GM23248 (cell line): ENCODE measurements at regions not wholly inside any gene's neighbourhood (a gene's known extent, or its start where the extent isn't known, plus 50 kb on each side); places are given as distances from the start of the nearest gene placed in this dataset.

Experiments
- DNase-seq: peaks from one replicate; pipeline ENCODE4 v3.0.0-alpha.2; 2015
- H2AFZ ChIP-seq: fragments of 200-600 bp; sonication (generic); 2 replicates; pipeline ENCODE4 v1.6.1; 2016; ENCODE audit warnings: antibody characterized with exemption
- H3F3A ChIP-seq: fragments of 200-600 bp; sonication (generic); 2 replicates; pipeline ENCODE4 v1.6.1; 2016; ENCODE audit warnings: mild to moderate bottlenecking, antibody characterized with exemption, mixed run types; ENCODE audit not compliant: insufficient read depth
- H3K27ac ChIP-seq: fragments of 200-600 bp; sonication (generic); 2 replicates; pipeline ENCODE4 v1.5.1; 2016; ENCODE audit warnings: mild to moderate bottlenecking
- H3K27me3 ChIP-seq: fragments of 200-600 bp; sonication (generic); replicated peaks from 2 replicates; pipeline ENCODE4 v1.6.1; 2016; ENCODE audit warnings: mild to moderate bottlenecking; ENCODE audit not compliant: insufficient read depth
- H3K36me3 ChIP-seq: fragments of 200-600 bp; sonication (generic); 2 replicates; pipeline ENCODE4 v1.6.1; 2016; ENCODE audit warnings: low read depth, mild to moderate bottlenecking
- H3K4me1 ChIP-seq: fragments of 200-600 bp; sonication (generic); 2 replicates; pipeline ENCODE4 v1.6.1; 2016; ENCODE audit warnings: mild to moderate bottlenecking; ENCODE audit not compliant: insufficient read depth
- H3K4me2 ChIP-seq: fragments of 200-600 bp; sonication (generic); one replicate; pipeline ENCODE4 v1.6.1; 2016; ENCODE audit warnings: mild to moderate bottlenecking; ENCODE audit not compliant: unreplicated experiment
- H3K4me3 ChIP-seq: fragments of 200-600 bp; sonication (generic); 2 replicates; pipeline ENCODE4 v1.5.1; 2016; ENCODE audit warnings: mild to moderate bottlenecking
- H3K79me2 ChIP-seq: fragments of 200-600 bp; sonication (generic); 2 replicates; pipeline ENCODE4 v1.6.1; 2016; ENCODE audit warnings: mild to moderate bottlenecking; ENCODE audit not compliant: insufficient read depth
- H3K9ac ChIP-seq: fragments of 200-600 bp; sonication (generic); 2 replicates; pipeline ENCODE4 v1.6.1; 2016; ENCODE audit warnings: mild to moderate bottlenecking
- H3K9me2 ChIP-seq: fragments of 200-600 bp; sonication (generic); 2 replicates; pipeline ENCODE4 v1.6.1; 2016; ENCODE audit warnings: mixed run types, mild to moderate bottlenecking, moderate library complexity; ENCODE audit not compliant: insufficient read depth
- H3K9me3 ChIP-seq: fragments of 200-600 bp; sonication (generic); one replicate; pipeline ENCODE4 v1.6.1; 2017; ENCODE audit warnings: low read depth
- H4K20me1 ChIP-seq: fragments of 200-600 bp; sonication (generic); 2 replicates; pipeline ENCODE4 v1.6.0; 2016; ENCODE audit not compliant: insufficient read depth
- EZH2 ChIP-seq: fragments of 200-600 bp; sonication (generic); IDR thresholded peaks from 2 replicates; pipeline ENCODE4 v1.6.1; 2018; ENCODE audit warnings: antibody characterized with exemption, mild to moderate bottlenecking; ENCODE audit not compliant: insufficient read depth, poor library complexity, severe bottlenecking
- EZH2phosphoT487 ChIP-seq: fragments of 200-600 bp; sonication (generic); IDR thresholded peaks from 2 replicates; pipeline ENCODE4 v1.6.1; 2018; ENCODE audit warnings: antibody characterized with exemption, moderate library complexity, mild to moderate bottlenecking, low read depth; ENCODE audit not compliant: insufficient read depth
- WGBS, 2 experiments: methylation state at CpG; one replicate each; pipeline ENCODE4 v1.1.6; 2015 to 2017; ENCODE audit warnings: low lambda C conversion rate in 2 of 2, low coverage in 1 of 2; ENCODE audit errors: missing lambda C conversion rate in 2 of 2; 5-methylcytosine and 5-hydroxymethylcytosine counted together
- in situ Hi-C: fragments of 300-500 bp; cut with MboI; formaldehyde crosslinking; loops from 2 replicates; pipeline ENCODE4 v1.15.0; 2020

GRCh38 chr16:64468515-64469090, 653.3 kb downstream of the CDH11 start:
- Histone ChIP-seq H3K79me2 (no peaks in the 10 kb centered on the region), H3K27me3 (no peaks in the 10 kb centered on the region), H3K9ac (no peak overlapping the region), H3K4me1 (peaks cover 10% of the 10 kb centered on the region; the same call in 1 of the 2 replicates), H3K4me3 (no peak overlapping the region), H4K20me1 (no peaks in the 10 kb centered on the region), H2AFZ (no peak overlapping the region), H3K36me3 (no peaks in the 10 kb centered on the region), H3K27ac (no peak overlapping the region), H3K9me3 (no peaks in the 10 kb centered on the region), H3K9me2 (no peaks in the 10 kb centered on the region), H3F3A (no peaks in the 10 kb centered on the region), H3K4me2 (no peak overlapping the region)
- in situ Hi-C loops, result loop anchor here (25.0 kb wide), 1 partner anchor 1006 kb away; no protein-coding TSS in a partner anchor
- 39 to 47% methylated on average over 1 of the region's 1 CpG for WGBS, 2 experiments
- TF ChIP-seq EZH2phosphoT487, result no peak
- no peak for TF ChIP-seq EZH2
- DNase-seq, result no peak

DNA sequence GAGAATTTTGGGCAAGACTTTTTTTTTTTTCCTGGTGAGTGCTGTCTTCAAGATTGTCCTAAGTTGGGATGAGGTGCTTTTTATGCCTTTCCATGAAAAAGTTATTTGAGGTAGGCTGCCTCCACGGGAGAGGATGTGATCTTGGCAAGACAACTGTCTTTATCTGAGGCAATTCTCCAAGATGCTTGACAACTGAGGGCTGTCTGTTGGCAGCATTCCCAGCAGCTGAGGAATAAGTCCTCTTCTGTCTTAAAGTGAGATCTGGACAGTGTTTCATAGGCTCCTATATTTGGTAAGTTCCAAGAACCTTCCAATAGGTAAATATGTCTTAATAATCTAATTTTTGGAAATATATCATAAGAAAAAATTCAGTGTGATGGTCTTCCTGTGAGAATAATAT, 662.0 kb downstream of the CDH11 start:
- no peaks in the 10 kb centered on the region for H3K27me3 ChIP-seq
- H3K36me3 ChIP-seq, result no peaks in the 10 kb centered on the region
- H2AFZ ChIP-seq, result no peak overlapping the region
- no peak overlapping the region for H3K9ac ChIP-seq
- H3K4me2 ChIP-seq, result no peak overlapping the region
- no peaks in the 10 kb centered on the region; the same call in 1 of the 2 replicates for H3K4me1 ChIP-seq
- no peaks in the 10 kb centered on the region for H4K20me1 ChIP-seq
- no peaks in the 10 kb centered on the region for H3K79me2 ChIP-seq
- peaks cover 4% of the 10 kb centered on the region; the same call in 1 of the 2 replicates for H3K9me2 ChIP-seq
- 0% methylated on average over 1 of the region's 1 CpG for WGBS, 2 experiments
- no peak overlapping the region for H3K4me3 ChIP-seq
- no peak overlapping the region for H3K27ac ChIP-seq
- peak; percentile 44 for DNase-seq
- in situ Hi-C loops, result loop anchor here (25.0 kb wide), 1 partner anchor 998 kb away; no protein-coding TSS in a partner anchor
- TF ChIP-seq EZH2 (no peak), EZH2phosphoT487 (no peak)
- no peaks in the 10 kb centered on the region for H3F3A ChIP-seq
- no peaks in the 10 kb centered on the region for H3K9me3 ChIP-seq

DNA sequence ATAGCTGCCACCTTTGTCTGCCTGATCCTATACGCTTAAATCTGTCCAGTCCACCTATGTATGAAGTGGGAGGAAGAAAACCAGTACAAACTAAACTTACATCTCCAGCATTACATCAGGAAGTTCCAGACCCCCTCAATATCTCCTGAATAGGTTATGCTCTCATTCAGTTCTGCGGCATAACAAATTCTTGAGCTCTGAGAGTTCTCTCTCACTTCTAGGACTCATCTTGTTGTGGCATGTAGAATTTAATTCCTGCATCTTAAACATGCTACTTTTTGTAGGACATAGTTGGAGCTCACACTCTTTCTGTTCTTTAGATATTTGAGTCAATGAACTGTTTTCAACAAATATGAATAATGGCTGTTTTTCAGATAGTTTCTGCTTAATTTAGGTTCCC, 662.5 kb downstream of the CDH11 start:
- Histone ChIP-seq H3K4me1 (no peaks in the 10 kb centered on the region; the same call in 1 of the 2 replicates), H3K9me3 (no peaks in the 10 kb centered on the region), H3K36me3 (no peaks in the 10 kb centered on the region), H3K4me3 (no peak overlapping the region), H3K27ac (no peak overlapping the region), H3K4me2 (no peak overlapping the region), H3K9me2 (peaks cover 4% of the 10 kb centered on the region; the same call in 1 of the 2 replicates), H3K27me3 (no peaks in the 10 kb centered on the region), H4K20me1 (no peaks in the 10 kb centered on the region), H3K9ac (no peak overlapping the region), H3F3A (no peaks in the 10 kb centered on the region), H2AFZ (no peak overlapping the region), H3K79me2 (no peaks in the 10 kb centered on the region)
- WGBS, 2 experiments, result 98% methylated on average over 2 of the region's 2 CpGs
- no peak for DNase-seq
- in situ Hi-C loops, result loop anchor here (25.0 kb wide), 1 partner anchor 997 kb away; no protein-coding TSS in a partner anchor
- TF ChIP-seq EZH2, result no peak
- no peak for TF ChIP-seq EZH2phosphoT487

DNA sequence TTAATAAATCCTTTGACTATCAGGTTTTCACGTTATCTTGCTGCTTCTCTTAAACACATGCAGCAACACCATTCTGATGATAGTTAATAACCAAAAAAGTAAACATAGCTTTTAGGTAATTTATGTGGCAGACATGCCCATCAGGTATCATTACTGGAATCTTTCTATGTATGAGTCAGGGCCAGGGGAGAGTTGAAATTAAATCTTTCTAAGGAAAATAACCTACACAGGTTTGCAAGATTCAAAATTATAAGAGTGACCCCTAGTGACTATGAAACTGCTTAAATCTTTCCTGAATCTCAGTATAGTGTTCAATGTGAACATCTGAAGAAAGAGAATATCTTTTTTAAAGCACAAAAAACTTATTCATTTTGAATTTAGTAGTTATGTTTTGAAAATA, 666.6 kb downstream of the CDH11 start:
- no peak overlapping the region for H3K4me2 ChIP-seq
- H3K9me2 ChIP-seq, result no peaks in the 10 kb centered on the region
- WGBS, 2 experiments, result 89 to 94% methylated on average over 1 of the region's 1 CpG
- peaks cover 18% of the 10 kb centered on the region for H3F3A ChIP-seq
- H4K20me1 ChIP-seq, result no peaks in the 10 kb centered on the region
- no peak for TF ChIP-seq EZH2
- TF ChIP-seq EZH2phosphoT487, result no peak
- no peak overlapping the region for H3K4me3 ChIP-seq
- H3K9ac ChIP-seq, result no peak overlapping the region
- in situ Hi-C loops, result loop anchor here (25.0 kb wide), 1 partner anchor 993 kb away; no protein-coding TSS in a partner anchor
- H3K36me3 ChIP-seq, result no peaks in the 10 kb centered on the region
- peaks cover 16% of the 10 kb centered on the region for H3K4me1 ChIP-seq
- no peaks in the 10 kb centered on the region for H3K79me2 ChIP-seq
- DNase-seq, result peak; percentile 45
- no peaks in the 10 kb centered on the region for H3K9me3 ChIP-seq
- no peak overlapping the region for H3K27ac ChIP-seq
- no peak overlapping the region for H2AFZ ChIP-seq
- no peaks in the 10 kb centered on the region for H3K27me3 ChIP-seq
